Inflammatory macrophage treated with lipopolysaccharide for 4 hours (primary cell): ENCODE measurements at regions not wholly inside any gene's neighbourhood (a gene's known extent, or its start where the extent isn't known, plus 50 kb on each side); places are given as distances from the start of the nearest gene placed in this dataset.

Experiments
- DNase-seq: peaks from one replicate; pipeline ENCODE4 v3.0.0-alpha.2; 2020

DNA sequence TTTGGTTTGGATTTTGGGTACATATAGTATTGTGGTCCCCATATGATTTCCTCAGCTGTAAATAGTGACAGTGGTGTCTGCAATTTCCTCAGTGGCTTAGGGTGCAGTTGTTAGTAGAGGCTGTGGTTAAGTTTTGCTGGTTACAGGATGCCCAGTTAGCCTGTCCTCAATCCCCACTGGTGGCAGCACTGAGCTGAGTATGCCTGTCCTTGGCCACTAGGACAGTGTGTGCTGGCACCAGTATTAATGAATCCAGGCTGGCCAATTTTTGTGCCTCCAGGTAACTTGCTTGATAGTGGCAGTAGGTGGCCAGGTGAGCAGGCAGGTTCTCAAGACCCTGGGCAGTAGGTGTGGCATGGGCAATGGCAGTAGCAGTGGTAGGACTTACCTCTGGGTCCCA lies 973.1 kb downstream of the TMEM182 start:
- DNase-seq: no peak

DNA sequence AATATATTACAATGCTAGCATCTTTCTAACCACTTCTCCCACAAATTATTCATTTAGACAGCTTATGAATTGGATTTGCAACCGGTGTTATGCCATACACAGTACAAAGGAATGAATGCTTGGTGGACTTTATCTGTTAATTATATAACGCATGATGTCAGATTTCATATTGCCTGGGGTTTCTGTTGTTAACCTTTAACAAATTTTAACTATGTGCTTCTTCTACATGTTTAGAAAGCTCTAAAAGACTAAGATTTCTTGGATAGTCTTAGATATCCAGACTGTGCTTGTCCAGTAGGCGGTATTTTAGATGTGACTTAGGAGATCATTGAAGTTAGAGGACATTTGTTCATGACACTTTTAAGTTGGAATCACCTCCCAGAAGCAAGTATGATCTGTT lies 976.3 kb downstream of the TMEM182 start:
- DNase-seq: no peak

DNA sequence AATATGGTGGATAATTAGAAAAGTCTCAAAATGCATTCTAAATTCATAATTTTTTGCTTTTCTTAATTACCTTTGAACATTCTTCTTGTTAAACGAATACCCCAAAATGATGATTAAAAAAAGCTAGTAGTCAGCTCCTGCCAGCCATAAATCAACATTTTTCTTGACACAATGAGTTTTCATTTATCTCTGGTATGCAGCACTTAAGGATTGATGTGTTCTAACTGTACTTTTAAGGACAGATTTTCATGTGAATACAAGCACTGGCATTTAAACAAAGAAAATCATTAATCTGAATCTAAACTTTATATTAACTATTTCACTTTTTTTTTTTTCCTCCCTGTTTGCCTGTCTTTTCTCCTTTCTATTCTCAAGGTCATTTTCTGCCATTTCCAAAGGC lies 976.8 kb downstream of the TMEM182 start:
- DNase-seq: no peak

DNA sequence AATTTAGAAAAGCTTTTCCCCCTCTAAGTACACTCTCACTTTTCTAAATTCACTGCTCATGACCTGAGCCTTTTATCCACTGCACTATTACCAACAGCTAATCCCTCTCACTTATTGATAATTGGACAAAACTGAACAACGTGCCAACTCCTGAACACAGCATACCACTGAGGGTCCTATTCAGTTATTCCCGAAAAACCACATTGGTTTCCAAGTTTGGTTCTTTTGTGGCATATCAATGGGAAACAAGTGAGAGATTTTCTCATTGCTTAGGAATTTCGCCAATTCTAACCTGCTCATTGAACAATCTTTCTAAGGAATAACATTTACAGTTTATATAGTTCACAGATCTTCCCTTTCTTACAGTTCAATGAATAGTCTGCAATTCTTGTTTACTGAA lies 977.4 kb downstream of the TMEM182 start:
- DNase-seq: no peak

DNA sequence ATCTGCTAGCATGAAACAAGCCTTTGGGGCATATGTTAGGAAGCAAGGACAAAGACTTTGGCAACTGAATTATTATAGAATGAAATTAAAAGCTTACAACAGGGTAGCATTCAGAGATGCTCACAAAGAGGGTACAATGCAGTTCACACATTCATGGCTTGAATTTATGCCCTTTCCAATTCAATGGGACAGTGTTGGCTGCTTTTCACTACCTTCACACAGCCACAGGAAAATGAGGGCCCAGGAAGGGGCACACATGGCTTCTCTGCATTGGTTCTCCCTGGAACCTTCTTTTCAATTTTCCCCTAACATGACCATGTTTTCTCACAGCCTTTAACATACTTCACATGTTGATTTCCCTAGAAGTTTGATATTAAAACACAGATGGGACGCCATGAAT lies 978.1 kb downstream of the TMEM182 start:
- no peak for DNase-seq

DNA sequence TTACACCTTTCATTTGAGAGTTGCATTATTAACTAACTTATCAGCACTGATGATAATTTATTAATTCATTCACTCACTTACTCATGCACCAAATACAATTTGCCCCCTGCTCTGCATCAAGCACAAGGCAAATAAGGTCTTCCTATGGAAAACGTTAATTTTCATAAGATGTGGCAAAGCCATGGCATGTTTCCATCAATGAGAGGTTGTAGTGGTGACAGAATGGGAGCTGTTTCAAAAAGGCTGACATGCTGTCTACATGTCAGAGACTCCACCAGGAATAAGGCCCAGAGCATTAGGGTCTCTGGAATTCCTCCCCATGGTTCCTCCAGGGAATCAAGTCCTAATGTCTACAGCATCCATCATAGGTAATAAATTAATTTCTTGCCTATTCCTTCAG lies 978.8 kb downstream of the TMEM182 start:
- no peak for DNase-seq

DNA sequence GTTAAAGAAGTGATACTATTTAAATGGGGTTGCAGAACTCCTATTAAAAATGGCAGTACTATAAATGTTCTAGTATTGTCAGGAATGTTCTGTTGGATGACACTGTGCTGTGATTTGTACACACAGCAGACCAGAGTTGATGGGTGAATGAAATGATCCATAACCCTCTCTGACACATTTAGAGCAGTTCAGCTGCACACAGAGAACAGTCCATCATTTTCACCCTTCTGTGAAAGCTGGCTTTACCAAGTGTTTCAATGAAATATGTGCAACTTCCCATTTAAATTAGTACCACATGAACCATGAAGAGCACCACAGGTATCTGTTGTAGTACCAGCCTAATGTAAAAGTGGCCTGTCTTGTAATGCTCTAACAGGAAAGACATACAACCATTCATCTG lies 981.4 kb downstream of the TMEM182 start:
- DNase-seq: no peak

DNA sequence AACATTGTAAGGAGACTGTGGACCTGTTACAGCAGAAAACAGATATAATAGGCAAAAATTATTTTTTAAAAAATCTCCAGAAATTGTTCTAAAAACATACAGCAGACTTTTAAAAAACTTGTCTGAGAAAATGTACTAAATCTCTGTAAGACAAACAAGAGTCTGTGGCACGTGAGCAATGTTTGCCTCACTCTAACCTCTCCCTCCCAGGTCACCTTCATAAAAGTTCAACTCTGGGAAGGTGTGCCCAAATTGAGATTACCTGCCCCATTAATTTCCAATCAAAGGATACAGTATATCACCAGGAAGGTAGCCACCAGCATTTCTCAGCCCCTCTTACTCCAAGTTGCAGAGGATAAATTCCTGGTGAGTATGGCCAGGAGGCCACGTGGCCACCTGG lies 992.7 kb downstream of the TMEM182 start:
- no peak for DNase-seq

DNA sequence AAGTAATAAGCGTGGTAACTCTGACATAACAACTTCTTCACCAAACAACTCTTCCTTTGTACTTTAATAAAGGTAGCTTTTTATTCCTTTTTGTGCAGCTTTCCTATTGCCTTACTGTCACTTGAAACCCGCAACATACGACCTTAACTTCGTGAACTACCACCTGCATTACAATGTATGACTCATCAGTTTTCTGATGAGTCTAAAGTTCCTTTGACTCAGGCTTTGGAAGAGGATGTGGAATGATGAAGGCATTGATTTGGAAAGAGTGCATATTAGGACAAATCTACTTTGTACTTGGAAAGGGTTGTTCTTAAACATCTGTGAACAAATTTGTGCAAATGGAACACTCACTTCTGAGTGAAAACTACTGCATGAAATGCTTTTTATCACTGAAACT lies 1012.1 kb downstream of the TMEM182 start:
- DNase-seq: no peak

DNA sequence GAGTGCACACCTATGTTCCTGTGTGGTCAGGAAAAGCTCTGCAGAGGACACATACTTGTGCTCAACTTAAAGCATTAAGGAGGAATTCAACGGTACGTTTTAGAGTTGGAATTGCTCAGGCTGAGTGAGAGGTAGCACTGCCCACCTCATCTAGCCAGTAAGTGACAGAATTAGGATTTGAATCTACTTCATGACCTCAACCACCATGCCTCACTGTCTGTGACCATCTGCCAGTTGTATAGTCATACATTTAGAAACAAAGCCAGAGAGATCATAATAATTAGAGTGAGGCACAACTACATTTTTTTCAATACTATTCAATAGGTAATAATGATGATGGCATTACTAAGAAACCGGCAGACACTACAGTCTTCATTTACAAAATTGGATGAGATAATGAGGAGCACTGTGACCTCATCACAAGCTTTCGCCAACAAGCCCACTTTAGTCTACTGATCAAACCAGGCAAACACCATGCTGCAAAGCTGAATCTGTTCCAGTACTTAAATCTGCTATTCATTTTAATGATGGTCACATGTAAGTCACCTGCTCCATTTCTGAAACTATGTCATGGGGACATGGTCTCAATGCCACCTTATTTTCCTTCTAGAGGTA lies 1018.4 kb downstream of the TMEM182 start:
- DNase-seq: no peak

DNA sequence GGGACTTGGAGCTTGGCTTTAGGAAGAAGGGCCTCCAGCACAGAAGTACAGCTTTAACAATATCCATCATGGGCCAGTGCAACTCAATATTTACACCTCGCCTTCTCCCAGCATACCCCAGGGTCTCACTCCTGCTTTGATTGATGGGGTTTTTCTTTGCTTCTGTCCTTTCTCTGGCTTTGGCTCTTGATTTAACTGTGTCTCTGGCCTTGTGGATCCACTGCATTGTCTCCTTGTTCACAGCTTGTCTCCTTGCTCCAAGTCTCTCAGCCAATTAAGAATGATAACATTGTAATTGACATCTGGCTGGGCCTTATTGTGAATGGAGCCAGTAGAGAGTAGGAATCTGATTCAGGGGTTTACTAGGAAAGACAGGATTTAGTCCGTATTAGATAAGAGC lies 1019.5 kb downstream of the TMEM182 start:
- no peak for DNase-seq

DNA sequence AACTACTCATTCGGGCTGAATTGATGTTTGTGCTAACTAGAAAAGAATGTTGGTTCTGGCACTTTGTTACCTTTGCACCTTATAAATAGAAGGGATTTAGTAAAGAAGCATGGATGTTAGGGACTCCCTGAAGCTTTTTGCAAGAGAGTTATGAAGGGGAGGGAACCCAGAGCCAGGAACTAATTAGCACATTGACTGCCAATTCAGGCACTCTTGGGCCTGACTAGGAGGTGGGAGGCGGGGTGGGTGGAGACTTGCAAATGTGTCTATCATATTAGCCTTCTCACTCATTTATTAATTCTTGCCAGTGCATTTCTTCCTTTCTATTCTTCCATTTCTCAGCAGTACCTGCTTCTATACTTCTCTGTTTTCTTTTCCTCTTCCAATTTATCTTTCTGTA lies 1022.4 kb downstream of the TMEM182 start:
- DNase-seq: no peak

DNA sequence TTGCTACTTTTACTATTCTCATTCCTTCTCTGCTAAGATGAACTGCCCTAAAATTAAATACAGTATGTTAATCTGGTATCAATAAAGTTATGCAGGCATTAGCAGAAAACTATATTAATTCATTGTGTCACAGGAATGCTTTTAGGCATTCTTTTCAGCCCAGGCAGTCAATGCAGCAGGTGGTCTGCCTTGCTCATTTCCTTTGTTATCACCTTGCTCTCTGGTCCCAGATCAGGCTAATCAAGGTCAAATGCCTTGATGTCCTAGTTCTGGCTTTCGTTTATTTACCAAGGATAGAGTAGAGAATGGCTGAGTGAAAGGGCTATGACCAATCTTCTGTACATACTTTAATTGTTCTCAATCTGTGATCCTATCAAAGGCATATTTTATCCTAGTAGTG lies 1023.6 kb downstream of the TMEM182 start:
- DNase-seq: no peak

DNA sequence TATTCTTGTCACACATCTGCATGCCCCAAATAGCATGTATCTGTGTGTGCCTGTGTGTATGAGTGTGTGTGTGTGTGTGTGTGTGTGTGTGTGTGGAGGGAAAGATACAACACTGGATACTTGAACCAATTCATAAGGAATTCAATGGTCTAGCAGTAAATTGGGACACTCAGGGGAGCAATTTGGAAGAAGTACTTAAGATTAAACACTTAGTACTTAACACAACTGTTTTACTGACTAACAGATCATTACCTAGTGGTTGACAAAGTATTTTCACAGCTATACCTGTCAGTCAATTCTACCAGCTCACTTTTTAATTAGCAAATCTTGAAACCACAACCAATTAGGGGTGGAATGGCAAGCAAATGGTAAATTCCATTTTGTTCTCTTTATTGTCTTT lies 1024.1 kb downstream of the TMEM182 start:
- no peak for DNase-seq

DNA sequence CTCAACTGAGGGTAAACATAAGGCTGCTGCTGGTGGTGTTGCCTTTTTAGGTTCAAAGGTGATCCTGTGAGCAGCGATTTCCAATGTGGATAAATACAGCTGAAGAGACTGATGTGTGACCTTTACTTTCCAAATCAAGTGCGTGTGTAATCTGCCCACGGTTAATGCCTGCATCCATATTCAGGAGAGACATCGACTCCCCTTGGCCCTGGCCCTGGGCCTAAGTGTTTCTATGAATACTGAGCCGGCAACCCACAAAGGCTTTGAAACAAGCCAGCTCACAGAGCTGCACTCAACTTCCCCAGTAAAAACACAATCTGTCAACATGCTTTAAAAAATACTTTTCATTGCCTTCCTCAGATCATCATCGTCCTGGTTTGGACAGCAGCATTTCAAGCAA lies 1026.6 kb downstream of the TMEM182 start:
- no peak for DNase-seq

DNA sequence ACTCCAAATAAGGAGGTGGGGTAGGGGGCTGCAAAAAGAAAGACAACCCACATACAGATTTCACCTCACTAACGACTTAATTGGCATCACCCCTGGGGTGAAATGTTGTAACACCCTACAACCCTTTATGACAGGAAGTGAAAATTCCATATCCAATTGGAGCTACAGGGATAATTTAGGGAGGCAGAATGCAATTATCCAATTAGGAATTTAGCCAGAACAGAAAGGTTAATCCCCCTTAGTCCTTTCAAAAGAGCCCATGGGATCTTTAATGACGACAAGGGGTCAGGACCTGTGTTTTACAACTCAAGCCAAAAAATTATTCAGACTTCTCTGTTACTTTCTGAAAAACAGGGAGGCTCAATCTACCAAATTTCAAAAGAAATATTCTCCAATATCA lies 1027.1 kb downstream of the TMEM182 start:
- no peak for DNase-seq

DNA sequence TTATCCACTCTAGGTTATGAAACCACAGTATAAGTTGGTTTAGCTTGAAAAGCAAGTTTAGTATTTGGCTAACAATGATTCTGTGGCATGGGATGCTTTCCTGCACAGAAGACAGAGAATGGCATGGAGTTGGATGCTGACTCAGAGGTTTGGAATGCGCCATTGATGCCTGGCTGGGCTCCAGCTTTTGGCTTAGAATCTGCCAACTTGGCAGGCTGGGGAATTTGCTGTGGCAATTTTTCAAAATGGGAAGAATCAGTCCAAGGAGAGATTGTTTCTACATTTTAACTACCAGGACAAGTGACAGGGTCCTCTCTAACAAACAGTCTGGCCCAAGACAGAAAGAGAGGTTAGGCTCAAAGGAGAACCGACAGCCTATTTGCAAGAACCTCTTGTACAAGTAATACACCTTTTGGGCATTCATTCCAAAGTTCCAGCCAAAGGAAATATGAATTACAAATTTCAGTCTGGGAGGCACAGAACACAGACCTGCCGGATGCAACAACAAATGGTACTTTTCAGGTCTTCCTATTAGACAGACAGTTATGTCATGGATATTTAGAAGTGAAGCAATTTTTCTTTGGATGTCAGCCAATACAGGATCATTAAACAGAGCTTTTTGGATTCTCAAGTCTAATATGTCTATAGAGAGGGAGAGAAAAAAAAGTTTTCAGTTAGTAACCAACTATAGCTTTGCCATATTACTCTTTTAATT lies 1027.7 kb downstream of the TMEM182 start:
- DNase-seq: no peak

DNA sequence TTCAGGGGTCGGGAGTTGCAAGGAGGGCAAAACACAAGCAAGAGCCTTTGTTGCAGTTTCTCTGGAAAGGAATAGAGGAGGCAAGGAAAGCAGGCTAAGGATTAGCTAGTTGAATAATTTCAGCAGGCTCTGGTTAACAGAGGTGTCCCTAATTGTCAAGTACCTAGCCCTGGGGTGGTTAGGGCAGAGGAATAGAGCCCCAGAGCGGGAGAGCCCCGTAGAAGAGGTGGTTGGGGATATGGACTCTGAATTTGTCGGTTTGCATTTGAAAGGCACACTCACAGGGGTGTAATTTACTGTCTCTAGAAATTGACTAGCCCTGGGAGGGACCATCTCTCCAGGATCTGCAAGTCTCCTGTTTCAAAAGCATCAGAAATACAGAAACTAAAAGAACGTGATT lies 1030.2 kb downstream of the TMEM182 start:
- DNase-seq: no peak

DNA sequence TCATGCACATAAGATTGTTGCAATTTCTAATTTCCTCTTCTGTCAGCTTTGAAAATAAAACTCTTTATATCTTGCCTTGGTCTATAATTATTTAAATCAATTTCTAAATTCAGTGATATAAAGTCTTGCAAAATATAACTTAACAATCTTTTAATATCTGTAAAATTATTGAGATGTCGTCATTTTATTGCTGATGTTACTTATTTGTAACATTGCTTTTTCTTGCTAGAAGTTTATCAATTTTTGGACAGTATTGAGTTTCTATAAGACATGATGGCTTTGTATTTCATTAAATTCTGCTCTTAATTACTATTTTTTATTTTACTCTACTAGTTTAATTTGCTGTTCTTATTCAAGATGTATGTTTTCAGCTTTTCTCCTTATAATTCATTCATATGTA lies 1036.5 kb downstream of the TMEM182 start:
- no peak for DNase-seq

DNA sequence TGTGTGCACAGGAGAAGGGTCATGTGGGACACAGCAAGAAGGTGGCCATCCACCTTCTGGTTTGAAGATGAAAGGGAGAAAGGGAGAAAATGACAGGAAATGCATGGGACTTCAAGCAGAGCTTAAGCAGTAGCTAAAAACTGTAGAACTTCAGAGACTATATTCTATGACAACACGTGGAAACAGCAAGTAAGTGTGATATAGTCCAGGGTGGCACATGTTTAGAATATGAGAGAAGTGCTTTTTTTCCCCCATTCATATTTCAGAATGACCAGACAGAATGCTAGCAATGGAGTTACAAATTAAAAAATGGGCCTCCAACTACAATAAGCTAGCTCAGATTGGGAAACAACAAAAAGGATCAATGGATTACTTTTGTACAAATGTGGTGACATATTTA lies 1042.2 kb downstream of the TMEM182 start:
- DNase-seq: no peak

DNA sequence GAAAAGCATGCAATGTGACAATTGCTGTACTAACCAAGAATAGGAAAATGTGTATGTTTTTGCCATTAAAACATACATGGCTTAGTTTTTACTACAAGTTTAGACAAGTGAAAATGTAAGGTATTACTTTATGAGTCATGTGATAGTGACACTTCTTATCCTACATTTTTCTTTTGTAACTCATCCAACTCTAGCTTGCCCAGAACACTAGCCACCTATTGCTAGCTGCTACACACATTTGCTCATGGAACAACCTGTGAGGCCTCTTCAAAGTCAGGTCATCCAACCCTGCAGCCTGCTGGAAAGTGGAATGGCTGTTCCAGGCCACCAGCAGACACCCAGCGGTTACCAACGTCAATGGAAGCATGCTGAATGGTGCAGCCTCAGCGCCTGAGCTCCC lies 1043.9 kb downstream of the TMEM182 start:
- DNase-seq: no peak

DNA sequence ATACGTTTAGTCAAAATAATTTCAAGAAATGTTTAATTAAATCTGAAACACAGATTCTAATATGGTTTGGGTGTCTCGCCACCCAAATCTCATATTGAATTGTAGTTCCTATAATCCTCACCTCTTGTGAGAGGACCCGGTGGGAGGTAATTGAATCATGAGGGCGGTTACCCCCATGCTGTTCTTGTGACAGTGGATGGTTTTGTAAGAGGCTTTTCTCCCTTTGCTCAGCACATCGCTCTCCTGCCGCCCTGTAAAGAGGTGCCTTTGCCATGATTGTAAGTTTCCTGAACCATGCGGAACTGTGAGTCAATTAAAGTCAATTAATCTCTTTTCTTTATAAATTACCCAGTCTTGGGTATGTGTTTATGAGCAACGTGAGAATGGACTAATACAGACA lies 1045.1 kb upstream of the POU3F3 start:
- DNase-seq: no peak

DNA sequence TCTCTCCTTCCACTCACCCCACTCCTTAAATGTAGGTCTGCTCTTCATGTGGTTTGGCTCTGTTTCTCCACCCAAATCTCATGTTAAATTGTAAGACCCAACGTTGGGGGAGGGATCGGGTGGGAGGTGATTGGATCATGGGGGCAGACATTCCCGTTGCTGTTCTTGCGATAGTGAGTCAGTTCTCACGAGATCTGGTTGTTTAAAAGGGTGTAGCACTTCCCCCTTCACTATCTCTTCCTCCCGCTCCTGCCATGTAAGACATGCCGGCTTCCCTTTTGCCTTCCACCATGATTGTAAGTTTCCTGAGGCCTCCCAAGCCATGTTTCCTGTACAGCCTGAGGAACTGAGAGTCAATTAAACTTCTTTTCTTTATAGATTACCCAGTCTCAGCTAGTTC lies 1044.5 kb upstream of the POU3F3 start:
- no peak for DNase-seq

DNA sequence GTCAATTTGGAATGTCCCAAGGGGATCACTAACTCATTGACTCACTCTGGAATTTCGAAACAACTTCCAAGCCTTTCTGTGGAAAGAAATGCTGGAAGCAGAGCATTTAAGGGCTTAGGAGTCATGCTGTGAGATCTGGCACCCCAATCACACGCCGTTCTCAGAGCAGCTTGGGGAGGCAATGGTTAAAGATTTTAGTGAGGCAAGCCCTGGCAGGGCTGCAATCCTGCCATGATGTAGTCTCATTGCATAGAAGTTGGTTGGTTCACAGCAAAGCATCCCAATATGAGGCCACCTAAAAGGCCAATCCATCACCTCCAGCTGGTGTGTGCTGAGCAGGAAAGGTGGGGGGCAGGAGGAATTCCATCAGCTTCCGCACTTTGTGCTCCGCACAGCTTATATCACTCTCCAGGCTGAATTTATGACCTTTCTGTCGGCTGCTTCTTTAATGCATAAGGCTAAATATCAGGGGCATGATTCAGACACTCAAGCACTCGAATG lies 1043.9 kb upstream of the POU3F3 start:
- no peak for DNase-seq

DNA sequence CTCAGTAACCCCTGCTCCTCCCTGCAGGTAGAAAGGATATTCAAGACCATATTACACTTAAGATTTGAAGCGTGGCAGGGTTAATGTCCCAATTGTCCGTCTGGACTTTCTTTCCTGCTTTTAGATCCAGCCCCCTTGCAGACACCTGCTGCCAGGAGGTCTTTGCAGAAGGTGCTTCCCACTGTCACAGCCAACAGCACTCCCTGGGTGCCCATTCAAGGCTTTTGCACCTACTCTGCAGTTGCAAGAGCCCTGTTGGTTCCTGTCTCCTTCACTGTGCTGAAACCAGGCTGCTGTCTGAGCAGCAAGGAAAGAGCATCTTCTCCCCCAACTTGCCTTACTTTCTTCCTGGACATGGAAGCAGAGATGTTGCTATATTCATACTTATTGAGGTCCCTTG lies 1043.0 kb upstream of the POU3F3 start:
- no peak for DNase-seq
